ENCODE measurements at regions not wholly inside any gene's neighbourhood (a gene's known extent, or its start where the extent isn't known, plus 50 kb on each side); places are given as distances from the start of the nearest gene placed in this dataset.

- TF ChIP-seq CTCF (conservative IDR thresholded peaks at IDR 0.05 in 1 of 2, IDR thresholded peaks at IDR 0.05 in 1 of 2; ENCODE audit: low read depth in 1 of 2, low read length in 2 of 2) (no peak), EZH2 (IDR thresholded peaks at IDR 0.05; ENCODE audit: low read length, missing control alignments) (no peak)
- Histone ChIP-seq H4K20me1 (ENCODE audit: control insufficient read depth, extremely low read depth, insufficient read depth, low read length) (no peaks in the 10 kb centered on the region), H3K36me3 (ENCODE audit: control insufficient read depth, insufficient read depth, low read length) (no peaks in the 10 kb centered on the region), H3K27ac (ENCODE audit: insufficient read depth, low read length) (no peak overlapping the region), H3K79me2 (ENCODE audit: control insufficient read depth, insufficient read depth, low read length) (no peaks in the 10 kb centered on the region), H3K4me1 (ENCODE audit: control insufficient read depth, extremely low read depth, insufficient read depth, low read length) (no peaks in the 10 kb centered on the region), H3K4me2 (ENCODE audit: extremely low read depth, insufficient read depth, low read length) (no peak overlapping the region), H2AFZ (ENCODE audit: low read length) (no peak overlapping the region), H3K27me3 (ENCODE audit: control insufficient read depth, insufficient read depth, low read length) (no peaks in the 10 kb centered on the region), H3K9ac (ENCODE audit: insufficient read depth, low read length) (no peak overlapping the region), H3K9me3 (ENCODE audit: control insufficient read depth, insufficient read depth, low read depth, low read length) (no peaks in the 10 kb centered on the region), H3K4me3 (replicated peaks in 1 of 4; ENCODE audit: control extremely low read depth in 1 of 4, insufficient read depth in 1 of 4, low read depth in 3 of 4, low read length in 4 of 4) (no peak overlapping the region)
- DNase-seq (ENCODE audit: low read depth in 2 of 2): no peak
Measured at GRCh38 chr12:60100852-60101251, 505.0 kb downstream of the SLC16A7 start.

- no peak overlapping the region for H3K9ac ChIP-seq (ENCODE audit: insufficient read depth, low read length)
- H2AFZ ChIP-seq (ENCODE audit: low read length): no peak overlapping the region
- no peaks in the 10 kb centered on the region for H3K36me3 ChIP-seq (ENCODE audit: control insufficient read depth, insufficient read depth, low read length)
- no peaks in the 10 kb centered on the region for H3K27me3 ChIP-seq (ENCODE audit: control insufficient read depth, insufficient read depth, low read length)
- no peaks in the 10 kb centered on the region for H3K4me1 ChIP-seq (ENCODE audit: control insufficient read depth, extremely low read depth, insufficient read depth, low read length)
- H3K9me3 ChIP-seq (ENCODE audit: control insufficient read depth, insufficient read depth, low read depth, low read length): no peaks in the 10 kb centered on the region
- TF ChIP-seq CTCF (conservative IDR thresholded peaks at IDR 0.05 in 1 of 2, IDR thresholded peaks at IDR 0.05 in 1 of 2; ENCODE audit: low read depth in 1 of 2, low read length in 2 of 2): no peak
- no peak for TF ChIP-seq EZH2 (IDR thresholded peaks at IDR 0.05; ENCODE audit: low read length, missing control alignments)
- H3K4me2 ChIP-seq (ENCODE audit: extremely low read depth, insufficient read depth, low read length): no peak overlapping the region
- H3K4me3 ChIP-seq (replicated peaks in 1 of 4; ENCODE audit: control extremely low read depth in 1 of 4, insufficient read depth in 1 of 4, low read depth in 3 of 4, low read length in 4 of 4): no peak overlapping the region
- no peaks in the 10 kb centered on the region for H3K79me2 ChIP-seq (ENCODE audit: control insufficient read depth, insufficient read depth, low read length)
- DNase-seq (ENCODE audit: low read depth in 2 of 2): peak in 1 of 2 donors; percentile 72
- no peak overlapping the region for H3K27ac ChIP-seq (ENCODE audit: insufficient read depth, low read length)
- no peaks in the 10 kb centered on the region for H4K20me1 ChIP-seq (ENCODE audit: control insufficient read depth, extremely low read depth, insufficient read depth, low read length)
Measured at GRCh38 chr12:60101715-60102114, 505.9 kb downstream of the SLC16A7 start.

GRCh38 chr12:60106214-60106613 lies 510.4 kb downstream of the SLC16A7 start:
- TF ChIP-seq CTCF (conservative IDR thresholded peaks at IDR 0.05 in 1 of 2, IDR thresholded peaks at IDR 0.05 in 1 of 2; ENCODE audit: low read depth in 1 of 2, low read length in 2 of 2) (peak in 1 of 2 donors; percentile 51), EZH2 (IDR thresholded peaks at IDR 0.05; ENCODE audit: low read length, missing control alignments) (no peak)
- H3K36me3 ChIP-seq (ENCODE audit: control insufficient read depth, insufficient read depth, low read length): no peaks in the 10 kb centered on the region
- H2AFZ ChIP-seq (ENCODE audit: low read length): no peak overlapping the region
- H3K27ac ChIP-seq (ENCODE audit: insufficient read depth, low read length): no peak overlapping the region
- no peaks in the 10 kb centered on the region for H3K27me3 ChIP-seq (ENCODE audit: control insufficient read depth, insufficient read depth, low read length)
- peak; percentile 23 to 60 for DNase-seq (ENCODE audit: low read depth in 2 of 2)
- H3K4me2 ChIP-seq (ENCODE audit: extremely low read depth, insufficient read depth, low read length): no peak overlapping the region
- H4K20me1 ChIP-seq (ENCODE audit: control insufficient read depth, extremely low read depth, insufficient read depth, low read length): no peaks in the 10 kb centered on the region
- H3K4me1 ChIP-seq (ENCODE audit: control insufficient read depth, extremely low read depth, insufficient read depth, low read length): no peaks in the 10 kb centered on the region
- H3K9me3 ChIP-seq (ENCODE audit: control insufficient read depth, insufficient read depth, low read depth, low read length): no peaks in the 10 kb centered on the region
- H3K4me3 ChIP-seq (replicated peaks in 1 of 4; ENCODE audit: control extremely low read depth in 1 of 4, insufficient read depth in 1 of 4, low read depth in 3 of 4, low read length in 4 of 4): no peak overlapping the region
- no peak overlapping the region for H3K9ac ChIP-seq (ENCODE audit: insufficient read depth, low read length)
- no peaks in the 10 kb centered on the region for H3K79me2 ChIP-seq (ENCODE audit: control insufficient read depth, insufficient read depth, low read length)

Measured in fibroblast of lung (primary cell).